ENCODE measurements at regions not wholly inside any gene's neighbourhood (a gene's known extent, or its start where the extent isn't known, plus 50 kb on each side); places are given as distances from the start of the nearest gene placed in this dataset.
"Not testable (repeated sequence)": the region's sequence is repeated elsewhere in the genome, so short reads cannot be mapped to it uniquely, and the experiment has no call there.

DNA sequence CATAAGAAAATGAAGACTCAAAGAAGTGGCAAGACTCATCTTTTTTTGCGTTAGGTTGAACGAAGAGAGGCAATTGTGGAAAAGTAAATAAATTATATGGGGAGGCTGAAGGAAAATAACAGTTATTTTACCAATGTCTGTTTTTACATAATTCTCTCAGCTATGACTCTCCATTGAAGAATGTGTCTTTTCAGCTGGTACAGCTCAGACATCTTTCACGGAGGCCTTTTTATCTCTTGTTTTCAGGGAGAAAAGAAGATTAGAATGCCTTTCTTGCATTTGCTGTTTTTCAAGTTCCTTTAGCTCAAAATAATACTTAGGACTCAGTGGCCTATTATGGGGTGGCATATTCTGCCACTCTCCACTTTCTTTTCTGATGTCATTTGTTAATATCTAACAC is 153.0 kb downstream of the ADAM29 start:
- no peak overlapping the region for H3K27ac Mint-ChIP-seq
- DNase-seq (no peak), ATAC-seq (ENCODE audit: low read depth in 2 of 2) (no peak)
- H3K4me1 Mint-ChIP-seq = no peaks in the 10 kb centered on the region
- no peak overlapping the region for H3K4me3 Mint-ChIP-seq
- peaks cover 0 to 14% (median 2%) of the 10 kb centered on the region in 7 donors for H3K9me3 Mint-ChIP-seq
- H3K27me3 Mint-ChIP-seq = no peaks in the 10 kb centered on the region
- no peaks in the 10 kb centered on the region for H3K36me3 Mint-ChIP-seq

DNA sequence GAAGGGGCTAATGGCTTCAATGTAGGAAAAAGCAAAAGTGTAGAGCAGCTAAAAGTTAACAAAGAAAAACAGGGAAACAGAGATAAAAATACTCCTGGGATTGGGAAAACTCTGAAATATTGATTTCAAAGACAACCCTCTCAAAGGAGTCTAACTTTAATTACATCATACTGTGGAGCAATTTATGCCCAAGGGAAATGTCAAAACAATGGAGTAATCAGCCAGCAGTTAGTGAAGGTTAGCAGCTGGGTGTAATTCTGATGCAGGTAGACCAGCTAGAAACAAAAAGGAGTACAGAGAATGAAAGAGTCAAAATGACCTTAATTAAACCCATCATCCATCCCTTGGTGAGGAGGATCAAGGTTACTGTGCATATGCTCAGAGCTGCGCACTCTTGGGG is 169.0 kb downstream of the ADAM29 start:
- H3K36me3 Mint-ChIP-seq = no peaks in the 10 kb centered on the region
- H3K4me1 Mint-ChIP-seq = no peaks in the 10 kb centered on the region
- no peak for ATAC-seq (ENCODE audit: low read depth in 2 of 2)
- H3K27me3 Mint-ChIP-seq = no peaks in the 10 kb centered on the region
- peaks cover 0 to 4% (median 0%) of the 10 kb centered on the region in 7 donors for H3K9me3 Mint-ChIP-seq
- H3K4me3 Mint-ChIP-seq = no peak overlapping the region
- H3K27ac Mint-ChIP-seq = no peak overlapping the region
- DNase-seq = no peak

DNA sequence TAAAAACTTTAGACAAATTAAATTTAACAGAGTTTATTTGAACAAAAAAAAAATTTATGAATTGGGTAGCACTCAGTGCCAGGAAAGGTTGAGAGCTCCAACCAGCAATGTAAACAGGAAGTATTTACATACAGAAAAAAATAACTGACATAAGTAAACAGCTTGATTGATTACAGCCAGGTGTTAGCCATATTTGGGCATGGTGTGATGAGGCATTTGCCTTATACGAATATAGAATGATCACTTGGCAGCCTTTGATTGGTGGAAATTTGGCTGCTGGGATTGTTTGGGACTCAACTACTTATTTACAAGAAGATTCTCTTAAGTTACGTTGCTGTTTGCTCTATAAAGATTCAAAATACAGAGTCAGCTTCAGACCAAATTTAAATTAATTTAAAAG is 172.0 kb downstream of the ADAM29 start:
- no peak overlapping the region for H3K4me3 Mint-ChIP-seq
- no peaks in the 10 kb centered on the region for H3K27me3 Mint-ChIP-seq
- DNase-seq = no peak
- peaks cover 0 to 6% (median 0%) of the 10 kb centered on the region in 3 donors for H3K4me1 Mint-ChIP-seq
- H3K36me3 Mint-ChIP-seq = no peaks in the 10 kb centered on the region
- H3K27ac Mint-ChIP-seq = no peak overlapping the region
- H3K9me3 Mint-ChIP-seq = peaks cover 0 to 4% (median 2%) of the 10 kb centered on the region in 7 donors
- ATAC-seq (ENCODE audit: low read depth in 2 of 2) = no peak

DNA sequence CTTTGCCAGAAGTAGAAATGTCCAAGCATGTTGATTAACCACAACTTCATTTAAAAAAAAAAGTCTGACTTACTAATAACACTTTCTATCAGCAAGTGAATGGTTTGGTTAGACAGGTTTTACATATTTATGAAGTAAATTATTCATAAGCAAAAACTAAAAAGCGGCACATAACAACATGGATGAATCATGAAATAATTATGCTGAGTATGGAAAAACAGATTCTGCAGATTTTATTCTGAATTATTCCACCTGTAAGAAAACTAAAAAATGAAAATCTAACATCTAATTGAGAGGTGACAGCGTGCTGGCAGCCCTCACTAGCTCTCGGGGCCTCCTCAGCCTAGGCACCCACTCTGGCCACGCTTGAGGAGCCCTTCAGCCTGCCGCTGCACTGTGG is 173.5 kb downstream of the ADAM29 start:
- Mint-ChIP-seq H3K9me3 (peaks cover 0 to 9% (median 2%) of the 10 kb centered on the region in 7 donors), H3K4me1 (peaks cover 0 to 6% (median 0%) of the 10 kb centered on the region in 3 donors), H3K27ac (no peak overlapping the region), H3K36me3 (no peaks in the 10 kb centered on the region), H3K4me3 (no peak overlapping the region), H3K27me3 (no peaks in the 10 kb centered on the region)
- DNase-seq (no peak), ATAC-seq (ENCODE audit: low read depth in 2 of 2) (no peak)

DNA sequence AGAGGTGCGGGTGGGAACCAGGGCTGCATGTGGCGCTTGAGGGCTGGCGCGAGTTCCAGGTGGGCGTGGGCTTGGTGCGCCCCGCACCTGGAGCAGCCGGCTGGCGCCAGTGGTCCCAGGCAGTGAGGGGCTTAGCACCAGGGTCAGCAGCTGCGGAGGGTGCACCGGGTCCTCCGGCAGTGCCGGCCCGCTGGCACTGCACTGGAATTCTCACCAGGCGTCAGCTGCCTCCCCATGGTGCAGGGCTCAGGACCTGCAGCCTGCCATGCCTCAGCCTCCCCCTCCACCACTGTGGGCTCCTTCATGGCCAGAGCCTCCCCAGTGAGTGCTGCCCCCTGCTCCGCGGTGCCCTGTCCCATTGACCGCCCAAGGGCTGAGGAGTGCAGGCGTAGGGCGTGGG is 174.0 kb downstream of the ADAM29 start:
- DNase-seq = no peak
- peaks cover 0 to 6% (median 0%) of the 10 kb centered on the region in 3 donors for H3K4me1 Mint-ChIP-seq
- no peak overlapping the region for H3K4me3 Mint-ChIP-seq
- ATAC-seq (ENCODE audit: low read depth in 2 of 2) = no peak
- H3K27ac Mint-ChIP-seq = no peak overlapping the region
- peaks cover 0 to 7% (median 2%) of the 10 kb centered on the region in 7 donors for H3K9me3 Mint-ChIP-seq
- H3K27me3 Mint-ChIP-seq = no peaks in the 10 kb centered on the region
- H3K36me3 Mint-ChIP-seq = no peaks in the 10 kb centered on the region

DNA sequence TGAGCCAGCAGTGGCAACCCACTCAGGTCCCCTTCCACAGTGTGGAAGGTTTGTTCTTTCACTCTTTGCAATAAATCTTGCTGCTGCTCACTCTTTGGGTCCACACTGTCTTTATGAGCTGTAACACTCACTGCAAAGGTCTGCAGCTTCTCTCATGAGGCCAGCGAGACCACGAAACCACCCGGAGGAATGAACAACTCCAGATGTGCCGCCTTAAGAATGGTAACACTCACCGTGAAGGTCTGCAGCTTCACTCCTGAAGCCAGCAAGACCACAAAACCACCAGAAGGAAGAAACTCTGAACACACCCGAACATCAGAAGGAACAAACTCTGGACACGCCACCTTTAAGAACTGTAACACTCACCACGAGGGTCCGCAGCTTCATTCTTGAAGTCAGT is 174.9 kb downstream of the ADAM29 start:
- H3K4me3 Mint-ChIP-seq, H3K4me1 Mint-ChIP-seq: not testable (repeated sequence)

DNA sequence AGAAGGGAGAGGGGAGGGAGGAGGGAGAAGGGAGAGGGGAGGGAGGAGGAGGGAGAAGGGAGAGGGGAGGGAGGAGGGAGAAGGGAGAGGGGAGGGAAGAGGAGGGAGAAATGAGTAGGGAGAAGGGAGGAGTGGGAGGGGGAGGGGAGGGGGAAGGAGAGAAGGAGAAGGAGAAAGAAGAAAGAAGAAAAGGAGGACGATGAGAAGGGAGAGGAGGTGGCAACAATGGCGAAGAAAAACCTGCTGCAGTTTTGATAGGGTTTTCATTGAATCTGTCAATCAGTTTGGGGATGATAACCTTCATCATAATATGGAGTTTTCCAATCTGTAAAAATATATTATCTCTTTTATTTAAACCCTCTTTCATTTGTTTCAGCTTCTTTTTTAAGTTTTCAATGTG is 185.2 kb downstream of the ADAM29 start:
- no peak for ATAC-seq (ENCODE audit: low read depth in 2 of 2)
- H3K4me3 Mint-ChIP-seq = no peak overlapping the region

More for the DNA sequence above, 174.9 kb downstream of the ADAM29 start:
- not testable (repeated sequence) for H3K27me3 Mint-ChIP-seq; DNase-seq; H3K36me3 Mint-ChIP-seq; ATAC-seq (ENCODE audit: low read depth in 2 of 2); H3K9me3 Mint-ChIP-seq
- peak overlapping the region in 1 of 6 donors; percentile 79 for H3K27ac Mint-ChIP-seq

DNA sequence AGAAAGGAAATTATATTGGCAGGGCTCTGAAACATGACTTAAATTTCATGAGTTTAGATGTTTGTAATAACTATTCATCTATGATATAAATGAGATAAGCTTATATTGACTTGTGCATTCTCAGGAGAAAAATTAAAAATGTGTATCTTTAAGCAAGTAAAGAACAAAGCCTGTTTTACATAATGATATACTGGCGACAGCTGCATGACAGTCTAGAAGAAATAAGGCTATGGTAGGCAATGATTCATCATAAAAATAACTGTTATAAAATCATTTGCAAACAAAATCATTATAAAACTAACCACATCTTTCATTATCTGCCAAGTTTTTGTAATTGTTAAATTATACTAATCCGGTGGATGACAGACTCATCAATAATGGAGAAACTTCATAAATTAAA is 188.1 kb downstream of the ADAM29 start:
- ATAC-seq (ENCODE audit: low read depth in 2 of 2) (no peak), DNase-seq (no peak)
- Mint-ChIP-seq H3K27me3 (no peaks in the 10 kb centered on the region), H3K4me1 (no peaks in the 10 kb centered on the region), H3K4me3 (no peak overlapping the region), H3K36me3 (peaks cover 8 to 11% of the 10 kb centered on the region in 2 donors), H3K27ac (no peak overlapping the region), H3K9me3 (peaks cover 11 to 41% (median 19%) of the 10 kb centered on the region in 7 donors)

More for the DNA sequence above, 185.2 kb downstream of the ADAM29 start:
- Mint-ChIP-seq H3K9me3 (peaks cover 0 to 14% (median 4%) of the 10 kb centered on the region in 7 donors), H3K4me1 (no peaks in the 10 kb centered on the region), H3K36me3 (peaks cover 0 to 3% of the 10 kb centered on the region in 2 donors), H3K27me3 (no peaks in the 10 kb centered on the region), H3K27ac (no peak overlapping the region)
- DNase-seq = no peak

DNA sequence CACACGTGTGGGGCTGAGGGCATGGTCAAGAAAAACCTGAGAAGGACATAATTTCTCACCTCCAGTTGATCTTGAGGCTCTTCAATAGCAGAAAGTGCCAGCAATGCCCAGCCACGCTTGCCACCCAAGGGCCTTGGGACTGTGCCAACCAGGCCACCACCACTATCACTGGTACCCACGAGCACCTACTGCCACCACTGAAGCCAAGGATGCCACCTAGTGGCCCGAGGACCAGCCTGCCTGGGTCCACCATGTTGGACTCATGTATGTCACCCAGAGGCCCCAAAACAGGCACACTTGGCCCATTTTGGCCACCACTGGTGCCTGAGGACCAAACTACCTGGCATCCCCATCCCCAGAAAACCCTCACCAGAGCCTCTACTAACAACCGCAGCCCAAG is 191.8 kb downstream of the ADAM29 start:
- H3K9me3 Mint-ChIP-seq = peaks cover 17 to 53% (median 21%) of the 10 kb centered on the region in 7 donors
- peak overlapping the region in 1 of 6 donors; percentile 43 for H3K27ac Mint-ChIP-seq
- DNase-seq (no peak), ATAC-seq (ENCODE audit: low read depth in 2 of 2) (no peak)
- H3K4me1 Mint-ChIP-seq = no peaks in the 10 kb centered on the region
- no peak overlapping the region for H3K4me3 Mint-ChIP-seq
- H3K36me3 Mint-ChIP-seq = peaks cover 8 to 11% of the 10 kb centered on the region in 2 donors
- H3K27me3 Mint-ChIP-seq = no peaks in the 10 kb centered on the region

DNA sequence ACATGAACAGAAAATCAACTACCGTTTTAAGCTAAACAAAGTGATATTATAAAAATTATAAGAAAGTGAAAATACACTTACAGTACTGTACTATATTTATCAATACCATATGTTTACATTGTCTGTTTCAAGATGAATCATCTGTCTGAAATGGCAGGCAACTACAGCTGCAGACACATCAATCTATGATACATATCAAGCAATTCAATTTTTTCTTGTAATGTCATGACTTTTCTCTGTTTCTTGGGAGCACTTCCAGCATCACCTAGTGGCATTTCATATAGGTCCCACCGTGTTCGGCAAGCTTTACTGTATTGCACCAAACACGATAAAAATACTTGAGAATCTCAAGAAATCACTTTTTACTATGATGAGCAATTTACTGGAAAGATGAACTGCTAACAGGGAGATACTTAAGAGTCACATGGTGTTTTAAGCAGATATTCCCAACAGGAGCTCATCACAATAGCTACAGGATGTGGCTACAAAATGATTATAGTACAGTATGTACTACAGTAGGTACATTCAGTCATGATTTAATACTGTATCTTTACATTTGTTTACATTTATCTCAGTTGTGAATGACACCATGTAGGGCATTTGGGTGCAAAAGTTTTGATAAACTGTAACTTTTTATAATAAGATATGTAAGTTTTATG is 207.4 kb downstream of the ADAM29 start:
- DNase-seq (no peak), ATAC-seq (ENCODE audit: low read depth in 2 of 2) (no peak)
- Mint-ChIP-seq H3K36me3 (peaks cover 0 to 8% of the 10 kb centered on the region in 2 donors), H3K27me3 (no peaks in the 10 kb centered on the region), H3K4me3 (no peak overlapping the region), H3K4me1 (no peaks in the 10 kb centered on the region), H3K9me3 (peaks cover 9 to 41% (median 18%) of the 10 kb centered on the region in 7 donors), H3K27ac (no peak overlapping the region)

DNA sequence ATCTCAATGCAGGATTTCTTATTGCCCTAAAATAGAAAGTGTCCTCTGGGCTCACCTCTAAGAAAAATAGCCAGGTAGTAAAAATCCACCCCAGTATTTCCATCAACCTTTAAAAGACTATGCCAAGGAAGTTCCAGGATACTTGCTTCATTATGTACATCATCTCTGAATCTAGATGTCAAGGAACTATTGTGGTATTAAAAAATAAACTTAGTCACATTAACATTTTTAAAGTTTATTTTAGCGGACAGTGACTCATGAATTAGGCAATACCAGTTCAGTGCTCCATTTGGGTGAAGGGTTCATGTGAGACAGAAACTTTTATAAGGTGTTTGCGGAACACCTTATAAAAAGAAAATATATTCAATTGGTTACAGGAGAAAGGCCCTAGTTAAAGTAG is 209.2 kb downstream of the ADAM29 start:
- Mint-ChIP-seq H3K27ac (no peak overlapping the region), H3K27me3 (no peaks in the 10 kb centered on the region), H3K36me3 (no peaks in the 10 kb centered on the region), H3K4me1 (no peaks in the 10 kb centered on the region), H3K9me3 (peaks cover 0 to 23% (median 8%) of the 10 kb centered on the region in 7 donors), H3K4me3 (no peak overlapping the region)
- DNase-seq (no peak), ATAC-seq (ENCODE audit: low read depth in 2 of 2) (no peak)

DNA sequence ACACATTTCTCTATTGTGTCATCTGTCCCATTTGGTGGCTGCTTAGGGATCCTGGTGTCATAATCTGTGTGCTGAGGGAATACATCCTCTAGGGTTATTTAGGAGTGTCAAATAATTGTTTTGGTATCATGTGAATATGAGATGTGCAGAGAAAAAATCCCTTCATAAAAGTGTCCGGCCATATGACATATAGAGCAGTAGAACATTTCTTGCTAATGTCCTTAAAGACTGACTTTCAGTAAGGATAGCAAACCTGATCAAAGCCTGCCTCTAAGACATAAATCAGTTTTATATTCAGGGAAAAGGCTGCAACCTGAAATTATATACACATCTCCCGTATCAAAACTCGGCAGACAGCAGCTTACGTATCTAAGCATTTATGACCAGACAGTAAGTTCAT is 211.6 kb downstream of the ADAM29 start:
- Mint-ChIP-seq H3K27ac (no peak overlapping the region), H3K27me3 (no peaks in the 10 kb centered on the region), H3K9me3 (peaks cover 0 to 7% (median under 1%) of the 10 kb centered on the region in 7 donors), H3K36me3 (no peaks in the 10 kb centered on the region), H3K4me3 (no peak overlapping the region), H3K4me1 (no peaks in the 10 kb centered on the region)
- no peak for ATAC-seq (ENCODE audit: low read depth in 2 of 2)
- no peak for DNase-seq

DNA sequence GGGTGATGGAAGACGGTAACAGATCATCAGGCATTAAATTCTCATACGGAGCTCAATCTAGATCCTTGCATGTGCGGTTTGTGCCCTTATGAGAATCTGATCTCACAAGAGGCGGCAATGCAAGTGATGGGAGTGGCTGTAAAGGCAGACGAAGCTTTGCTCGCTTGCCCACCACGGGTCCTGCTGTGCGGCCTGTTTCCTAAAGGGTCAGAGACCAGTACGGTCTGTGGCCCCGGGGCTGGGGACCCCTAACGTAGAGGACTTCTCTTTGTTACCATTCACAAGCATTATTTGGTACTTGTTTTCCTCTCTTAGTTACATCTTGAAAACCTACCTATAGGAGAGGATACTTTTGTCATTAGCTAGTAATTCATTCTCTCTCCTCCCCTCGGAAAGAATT is 221.0 kb downstream of the ADAM29 start:
- no peaks in the 10 kb centered on the region for H3K4me1 Mint-ChIP-seq
- ATAC-seq (ENCODE audit: low read depth in 2 of 2) = no peak
- no peak overlapping the region for H3K27ac Mint-ChIP-seq
- peaks cover 0 to 7% (median 3%) of the 10 kb centered on the region in 7 donors for H3K9me3 Mint-ChIP-seq
- H3K27me3 Mint-ChIP-seq = no peaks in the 10 kb centered on the region
- H3K36me3 Mint-ChIP-seq = no peaks in the 10 kb centered on the region
- no peak for DNase-seq
- no peak overlapping the region for H3K4me3 Mint-ChIP-seq

DNA sequence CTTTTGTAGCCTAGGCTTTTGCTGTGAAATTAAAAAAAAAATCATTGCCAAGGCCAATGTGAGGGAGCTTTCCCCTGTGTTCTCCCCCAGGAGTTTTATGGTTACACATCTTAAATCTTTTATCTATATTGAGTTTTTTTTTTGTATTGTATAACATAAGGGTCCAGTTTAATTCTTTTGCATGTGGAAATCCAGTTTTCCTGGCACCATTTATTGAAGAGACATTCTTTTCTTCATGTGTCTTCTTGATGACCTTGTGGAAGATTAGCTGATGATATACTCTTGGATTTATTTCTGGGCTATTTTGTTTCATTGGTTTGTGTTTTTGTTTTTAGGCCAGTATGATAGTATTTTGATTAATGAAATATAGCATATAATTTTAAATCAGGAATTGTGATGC is 225.0 kb downstream of the ADAM29 start:
- ATAC-seq (ENCODE audit: low read depth in 2 of 2) = no peak
- DNase-seq = no peak
- Mint-ChIP-seq H3K4me1 (no peaks in the 10 kb centered on the region), H3K4me3 (no peak overlapping the region), H3K27me3 (no peaks in the 10 kb centered on the region), H3K27ac (no peak overlapping the region), H3K36me3 (no peaks in the 10 kb centered on the region), H3K9me3 (peaks cover 0 to 4% (median 2%) of the 10 kb centered on the region in 7 donors)

All from naive B cell (primary cell).